Glutamatergic neuron (in vitro differentiated cells): ENCODE measurements at regions not wholly inside any gene's neighbourhood (a gene's known extent, or its start where the extent isn't known, plus 50 kb on each side); places are given as distances from the start of the nearest gene placed in this dataset.

Experiments used
- DNase-seq: peaks from one replicate; pipeline ENCODE4 v3.0.0; 2022
- H3K27ac Mint-ChIP-seq: one replicate; pipeline ENCODE4 v1.8.0; 2020; ENCODE audit warnings: mild to moderate bottlenecking, mixed read lengths, inconsistent platforms; ENCODE audit not compliant: unreplicated experiment
- H3K27me3 Mint-ChIP-seq: one replicate; pipeline ENCODE4 v1.8.0; 2020; ENCODE audit warnings: mild to moderate bottlenecking, moderate library complexity, mixed read lengths, inconsistent platforms; ENCODE audit not compliant: unreplicated experiment
- H3K36me3 Mint-ChIP-seq: one replicate; pipeline ENCODE4 v1.8.0; 2020; ENCODE audit warnings: mild to moderate bottlenecking, mixed read lengths, inconsistent platforms; ENCODE audit not compliant: unreplicated experiment
- H3K4me1 Mint-ChIP-seq: one replicate; pipeline ENCODE4 v1.8.0; 2020; ENCODE audit warnings: mild to moderate bottlenecking, low read depth, mixed read lengths, inconsistent platforms; ENCODE audit not compliant: unreplicated experiment
- H3K4me3 Mint-ChIP-seq: one replicate; pipeline ENCODE4 v1.8.0; 2020; ENCODE audit warnings: mild to moderate bottlenecking, mixed read lengths, inconsistent platforms; ENCODE audit not compliant: unreplicated experiment
- H3K9me3 Mint-ChIP-seq: one replicate; pipeline ENCODE4 v1.8.0; 2020; ENCODE audit warnings: mild to moderate bottlenecking, moderate library complexity, mixed read lengths, inconsistent platforms; ENCODE audit not compliant: unreplicated experiment
- CTCF ChIP-seq: fragments of 200-600 bp; sonication (generic); IDR thresholded peaks from one replicate; pipeline ENCODE4 v1.5.0; 2021; ENCODE audit not compliant: partially characterized antibody, unreplicated experiment

GRCh38 chr2:63658176-63658968, 69.6 kb downstream of the MDH1 start:
- Mint-ChIP-seq H3K4me3 (no peak overlapping the region), H3K4me1 (no peaks in the 10 kb centered on the region), H3K9me3 (no peaks in the 10 kb centered on the region), H3K27ac (no peak overlapping the region), H3K36me3 (peaks cover 6% of the 10 kb centered on the region), H3K27me3 (no peaks in the 10 kb centered on the region)
- no peak for DNase-seq
- no peak for TF ChIP-seq CTCF

DNA sequence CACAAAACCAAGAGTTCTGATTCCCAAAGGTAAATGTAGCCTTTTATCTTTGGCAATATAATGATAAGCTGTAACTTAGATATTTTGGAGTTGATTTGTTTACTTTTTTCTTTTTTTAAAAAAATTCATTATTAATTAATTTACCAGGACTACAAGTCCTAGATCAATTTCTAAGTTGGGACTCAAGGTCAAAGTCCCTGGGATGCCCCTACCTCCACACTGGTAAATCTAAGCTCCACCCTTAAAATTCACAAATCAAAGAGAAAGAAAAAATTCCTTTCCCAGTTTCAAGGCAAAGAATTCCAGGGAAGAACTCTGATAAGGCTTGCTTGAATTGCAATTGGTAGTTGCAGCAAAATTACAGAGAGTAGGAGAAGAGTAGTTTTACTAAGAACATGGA, 71.3 kb downstream of the MDH1 start:
- Mint-ChIP-seq H3K36me3 (no peaks in the 10 kb centered on the region), H3K4me1 (no peaks in the 10 kb centered on the region), H3K4me3 (no peak overlapping the region), H3K27ac (no peak overlapping the region), H3K27me3 (no peaks in the 10 kb centered on the region), H3K9me3 (no peaks in the 10 kb centered on the region)
- no peak for TF ChIP-seq CTCF
- DNase-seq = no peak

DNA sequence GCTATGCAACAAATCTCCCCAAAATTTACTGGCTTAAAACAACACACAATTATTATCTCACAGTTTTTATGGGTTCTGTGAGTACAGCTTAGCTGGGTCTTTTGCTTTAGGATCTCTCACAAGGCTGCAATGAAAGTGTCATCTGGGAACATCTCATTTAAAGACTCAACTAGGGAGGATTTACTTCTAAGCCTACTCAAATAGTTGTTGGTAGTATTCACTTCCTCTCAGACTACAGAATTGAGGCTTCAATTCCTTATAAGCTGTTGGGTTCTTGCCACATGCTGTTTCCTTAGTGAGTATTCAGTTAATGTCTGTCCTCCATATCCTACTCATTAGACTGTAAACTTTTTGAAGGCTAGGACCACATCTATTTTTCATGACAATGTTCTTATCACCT, 72.3 kb downstream of the MDH1 start:
- H3K9me3 Mint-ChIP-seq = no peaks in the 10 kb centered on the region
- no peaks in the 10 kb centered on the region for H3K36me3 Mint-ChIP-seq
- no peak for DNase-seq
- no peak for TF ChIP-seq CTCF
- no peaks in the 10 kb centered on the region for H3K27me3 Mint-ChIP-seq
- no peak overlapping the region for H3K27ac Mint-ChIP-seq
- H3K4me1 Mint-ChIP-seq = no peaks in the 10 kb centered on the region
- H3K4me3 Mint-ChIP-seq = no peak overlapping the region

GRCh38 chr2:63662028-63662804, 73.5 kb downstream of the MDH1 start:
- DNase-seq = no peak
- TF ChIP-seq CTCF = no peak
- no peaks in the 10 kb centered on the region for H3K4me1 Mint-ChIP-seq
- H3K36me3 Mint-ChIP-seq = no peaks in the 10 kb centered on the region
- H3K4me3 Mint-ChIP-seq = no peak overlapping the region
- no peaks in the 10 kb centered on the region for H3K27me3 Mint-ChIP-seq
- H3K27ac Mint-ChIP-seq = no peak overlapping the region
- H3K9me3 Mint-ChIP-seq = no peaks in the 10 kb centered on the region
